Thoracic aorta (tissue), 2 donors: ENCODE measurements at regions not wholly inside any gene's neighbourhood (a gene's known extent, or its start where the extent isn't known, plus 50 kb on each side); places are given as distances from the start of the nearest gene placed in this dataset.

ENCODE experiments used
- ATAC-seq: fragments of 150-250 bp; one replicate; pipeline ENCODE4 v1.8.0; 2017; ENCODE audit warnings: low read depth; ENCODE audit not compliant: insufficient number of reproducible peaks, low FRiP score
- DNase-seq: peaks from one replicate; pipeline ENCODE4 v3.0.0-alpha.2; 2020; ENCODE audit warnings: low spot score
- H3K27ac ChIP-seq, 2 donors: fragments of 200-600 bp; sonication (generic); 1 replicate in 1 of 2; 2 replicates in 1 of 2; pipeline ENCODE4 v1.5.1; 2016; ENCODE audit warnings: mild to moderate bottlenecking in 2 of 2, moderate library complexity in 2 of 2
- H3K27me3 ChIP-seq: fragments of 200-600 bp; sonication (generic); replicated peaks from 2 replicates; pipeline ENCODE4 v1.6.0; 2016; ENCODE audit warnings: mild to moderate bottlenecking; ENCODE audit not compliant: insufficient read depth
- H3K36me3 ChIP-seq: fragments of 200-600 bp; sonication (generic); one replicate; pipeline ENCODE4 v1.5.1; 2016
- H3K4me1 ChIP-seq, 2 donors: fragments of 200-600 bp; sonication (generic); 1 replicate in 1 of 2; 2 replicates in 1 of 2; pipeline versions ENCODE4 v1.5.1 to v1.6.0; 2016; ENCODE audit warnings: low read depth in 2 of 2, mild to moderate bottlenecking in 1 of 2; ENCODE audit not compliant: control insufficient read depth in 1 of 2
- H3K4me3 ChIP-seq: fragments of 200-600 bp; sonication (generic); 2 replicates; pipeline ENCODE4 v1.5.1; 2016; ENCODE audit warnings: mild to moderate bottlenecking
- H3K9me3 ChIP-seq: fragments of 200-600 bp; sonication (generic); 2 replicates; pipeline ENCODE4 v1.5.1; 2016
- TF ChIP-seq, protein P1 (sequence below): fragments of 200-600 bp; sonication (generic); IDR thresholded peaks from one replicate; pipeline ENCODE4 v1.5.1; 2019; ENCODE audit warnings: antibody characterized with exemption

DNA sequence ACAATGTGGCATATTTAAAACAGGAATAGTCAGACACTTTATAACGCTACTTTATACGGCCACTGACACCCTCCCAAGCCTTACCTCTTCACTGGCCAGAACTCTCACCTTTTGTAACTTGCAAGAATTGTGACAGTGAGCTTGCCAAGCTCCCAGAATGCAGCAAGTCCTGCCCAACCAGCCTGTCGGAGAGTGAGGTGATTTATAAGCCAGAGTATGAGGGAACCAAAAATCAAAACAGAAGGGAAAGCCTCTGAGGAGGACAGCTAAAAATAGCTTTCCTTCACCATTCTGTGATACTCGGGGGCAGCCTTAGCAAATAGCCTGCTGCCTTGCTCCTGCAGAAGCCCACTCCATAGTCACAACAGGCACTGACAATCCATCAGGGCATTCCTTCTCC is 229.7 kb downstream of the FAM76B start:
- TF ChIP-seq, protein P1, sequence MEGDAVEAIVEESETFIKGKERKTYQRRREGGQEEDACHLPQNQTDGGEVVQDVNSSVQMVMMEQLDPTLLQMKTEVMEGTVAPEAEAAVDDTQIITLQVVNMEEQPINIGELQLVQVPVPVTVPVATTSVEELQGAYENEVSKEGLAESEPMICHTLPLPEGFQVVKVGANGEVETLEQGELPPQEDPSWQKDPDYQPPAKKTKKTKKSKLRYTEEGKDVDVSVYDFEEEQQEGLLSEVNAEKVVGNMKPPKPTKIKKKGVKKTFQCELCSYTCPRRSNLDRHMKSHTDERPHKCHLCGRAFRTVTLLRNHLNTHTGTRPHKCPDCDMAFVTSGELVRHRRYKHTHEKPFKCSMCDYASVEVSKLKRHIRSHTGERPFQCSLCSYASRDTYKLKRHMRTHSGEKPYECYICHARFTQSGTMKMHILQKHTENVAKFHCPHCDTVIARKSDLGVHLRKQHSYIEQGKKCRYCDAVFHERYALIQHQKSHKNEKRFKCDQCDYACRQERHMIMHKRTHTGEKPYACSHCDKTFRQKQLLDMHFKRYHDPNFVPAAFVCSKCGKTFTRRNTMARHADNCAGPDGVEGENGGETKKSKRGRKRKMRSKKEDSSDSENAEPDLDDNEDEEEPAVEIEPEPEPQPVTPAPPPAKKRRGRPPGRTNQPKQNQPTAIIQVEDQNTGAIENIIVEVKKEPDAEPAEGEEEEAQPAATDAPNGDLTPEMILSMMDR: no peak
- no peak for DNase-seq

DNA sequence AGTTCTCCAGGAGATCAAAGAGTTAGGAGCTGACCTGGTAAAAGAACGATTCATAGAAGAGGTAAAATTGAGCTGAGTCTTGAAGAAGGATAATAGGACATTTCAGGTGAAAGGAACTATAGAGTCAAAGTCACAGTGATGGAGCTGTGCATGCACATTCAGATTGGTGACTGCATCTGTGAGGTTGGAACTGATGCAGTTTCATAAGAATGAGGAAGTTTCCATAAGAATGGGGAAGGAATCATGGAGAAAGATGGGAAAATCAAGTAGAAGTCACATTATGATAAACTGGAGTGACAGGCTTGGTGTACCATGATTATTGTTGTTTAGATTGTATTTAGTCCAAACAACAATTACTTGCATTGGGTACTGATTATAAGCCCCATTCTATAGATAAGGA is 232.2 kb downstream of the FAM76B start:
- TF ChIP-seq, protein P1: no peak
- Histone ChIP-seq H3K27ac (no peak overlapping the region), H3K4me3 (no peak overlapping the region), H3K4me1 (peaks cover 12 to 20% of the 10 kb centered on the region in 2 donors), H3K27me3 (no peaks in the 10 kb centered on the region), H3K9me3 (no peaks in the 10 kb centered on the region), H3K36me3 (no peaks in the 10 kb centered on the region)
- no peak for ATAC-seq
- DNase-seq: no peak

More for the DNA sequence above, 229.7 kb downstream of the FAM76B start:
- peak; percentile 79 for ATAC-seq
- Histone ChIP-seq H3K27me3 (no peaks in the 10 kb centered on the region), H3K4me1 (peaks cover 12 to 32% of the 10 kb centered on the region in 2 donors), H3K27ac (peak overlapping the region; percentile 6 to 49), H3K36me3 (no peaks in the 10 kb centered on the region), H3K4me3 (peak overlapping the region; percentile 32), H3K9me3 (no peaks in the 10 kb centered on the region)

DNA sequence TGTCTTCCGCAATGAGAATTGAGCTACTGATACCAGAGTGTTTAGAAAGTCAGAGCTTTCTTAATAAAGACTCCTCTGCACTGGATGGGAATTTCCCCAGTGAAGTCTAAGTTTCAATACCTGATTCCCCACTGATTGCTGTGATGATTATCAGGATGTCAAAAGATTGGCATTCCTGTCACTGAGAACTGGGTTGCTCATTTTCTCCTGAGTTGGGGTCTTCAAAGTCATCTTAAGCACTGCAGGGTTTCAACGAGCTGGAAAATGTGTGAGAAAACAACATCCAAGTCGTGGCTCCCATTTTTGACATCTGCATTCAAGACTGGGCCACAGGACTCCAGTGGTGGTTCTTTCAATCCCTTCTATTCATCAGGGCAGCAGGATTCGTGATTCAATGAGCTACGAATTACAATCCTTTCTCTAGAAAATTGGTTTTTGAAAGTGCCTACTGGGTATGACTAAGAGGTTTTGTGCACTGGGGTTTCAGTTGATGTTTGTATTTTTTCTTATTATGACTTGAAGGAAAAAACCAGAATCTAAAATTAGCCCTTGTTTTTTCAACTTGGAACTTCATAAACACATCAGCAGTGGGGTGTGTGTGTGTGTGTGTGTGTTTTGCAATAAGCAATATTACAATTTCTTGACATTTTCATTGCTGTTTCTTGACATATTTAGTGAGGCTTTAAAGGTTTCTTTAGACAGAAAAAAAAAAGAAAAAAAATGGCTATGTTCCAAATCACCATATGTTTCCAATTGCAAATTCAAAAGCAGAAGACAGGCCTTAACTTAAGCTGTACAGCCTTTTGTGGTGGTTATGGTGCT is 233.0 kb downstream of the FAM76B start:
- H3K27me3 ChIP-seq: no peaks in the 10 kb centered on the region
- no peak for DNase-seq
- ATAC-seq: no peak
- TF ChIP-seq, protein P1: no peak
- peaks cover 12 to 20% of the 10 kb centered on the region in 2 donors for H3K4me1 ChIP-seq
- no peaks in the 10 kb centered on the region for H3K9me3 ChIP-seq
- no peak overlapping the region for H3K4me3 ChIP-seq
- peak overlapping the region in 1 of 2 donors; percentile 34 for H3K27ac ChIP-seq
- no peaks in the 10 kb centered on the region for H3K36me3 ChIP-seq

DNA sequence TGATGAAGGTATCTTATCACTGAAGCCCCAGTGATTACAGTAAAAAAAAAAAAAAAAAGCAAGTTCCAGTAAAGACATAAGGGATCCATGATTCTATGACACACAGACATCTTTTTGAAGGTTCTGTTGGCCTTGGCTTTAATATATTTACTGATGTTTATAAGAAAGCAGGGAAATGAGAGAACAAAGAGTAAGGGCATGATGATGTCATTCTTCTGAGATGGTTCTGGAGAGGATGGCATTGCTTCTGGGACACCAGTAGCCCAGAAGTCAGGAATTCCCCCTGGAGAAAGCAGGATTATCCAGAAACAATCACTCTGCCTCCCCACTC is 233.6 kb downstream of the FAM76B start:
- Histone ChIP-seq H3K27me3 (no peaks in the 10 kb centered on the region), H3K27ac (peak overlapping the region in 1 of 2 donors; percentile 34), H3K4me3 (no peak overlapping the region), H3K36me3 (no peaks in the 10 kb centered on the region), H3K9me3 (no peaks in the 10 kb centered on the region), H3K4me1 (peaks cover 12 to 20% of the 10 kb centered on the region in 2 donors)
- ATAC-seq: no peak
- TF ChIP-seq, protein P1: no peak
- DNase-seq: no peak

DNA sequence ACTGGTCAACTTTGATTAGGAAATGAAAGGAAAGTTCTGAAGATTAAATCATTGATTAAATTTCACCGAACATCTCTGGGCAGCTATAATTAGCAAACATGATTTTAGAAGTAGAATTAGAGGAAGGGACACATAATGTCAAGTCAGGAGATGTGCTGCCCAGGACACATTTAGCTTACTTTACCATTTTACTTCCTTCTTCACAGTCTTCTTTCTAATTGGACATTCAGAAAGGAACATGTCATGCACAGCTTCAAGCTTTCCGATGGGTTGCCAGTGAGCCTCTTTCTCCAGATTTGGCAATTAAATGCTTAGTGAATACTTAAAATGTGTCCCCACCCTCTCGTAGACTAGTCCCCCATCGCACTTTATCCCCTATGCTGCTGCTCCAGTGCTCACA is 234.7 kb downstream of the FAM76B start:
- TF ChIP-seq, protein P1: no peak
- Histone ChIP-seq H3K36me3 (no peaks in the 10 kb centered on the region), H3K9me3 (no peaks in the 10 kb centered on the region), H3K4me1 (peaks cover 6 to 13% of the 10 kb centered on the region in 2 donors), H3K27me3 (no peaks in the 10 kb centered on the region), H3K4me3 (no peak overlapping the region), H3K27ac (no peak overlapping the region)
- ATAC-seq (no peak), DNase-seq (no peak)
